GM18502 (cell line): ENCODE measurements at regions not wholly inside any gene's neighbourhood (a gene's known extent, or its start where the extent isn't known, plus 50 kb on each side); places are given as distances from the start of the nearest gene placed in this dataset.

Experiments used
- ATAC-seq: cut with Tn5 transposase; IDR thresholded peaks from one replicate; pipeline ENCODE4 v1.9.1; 2021; ENCODE audit warnings: mild to moderate bottlenecking; ENCODE audit not compliant: unreplicated experiment, poor library complexity

DNA sequence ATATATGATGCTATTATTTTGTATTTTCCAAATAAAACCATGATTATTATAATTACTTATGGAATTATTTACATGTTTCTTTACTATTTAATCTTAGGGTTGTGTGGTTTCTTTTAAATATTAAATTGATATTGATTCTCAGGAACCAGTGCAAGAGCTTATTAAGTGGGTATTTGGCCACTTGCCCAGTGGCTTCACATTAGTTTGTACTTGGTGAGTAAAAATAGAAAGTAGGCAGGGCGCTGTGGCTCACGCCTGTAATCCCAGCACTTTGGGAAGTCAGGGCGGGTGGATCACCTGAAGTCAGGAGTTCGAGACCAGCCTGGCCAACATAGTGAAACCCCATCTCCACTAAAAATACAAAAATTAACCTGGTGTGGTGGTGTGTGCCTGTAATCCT is 497.1 kb downstream of the PTPRC start:
- ATAC-seq, result no peak

DNA sequence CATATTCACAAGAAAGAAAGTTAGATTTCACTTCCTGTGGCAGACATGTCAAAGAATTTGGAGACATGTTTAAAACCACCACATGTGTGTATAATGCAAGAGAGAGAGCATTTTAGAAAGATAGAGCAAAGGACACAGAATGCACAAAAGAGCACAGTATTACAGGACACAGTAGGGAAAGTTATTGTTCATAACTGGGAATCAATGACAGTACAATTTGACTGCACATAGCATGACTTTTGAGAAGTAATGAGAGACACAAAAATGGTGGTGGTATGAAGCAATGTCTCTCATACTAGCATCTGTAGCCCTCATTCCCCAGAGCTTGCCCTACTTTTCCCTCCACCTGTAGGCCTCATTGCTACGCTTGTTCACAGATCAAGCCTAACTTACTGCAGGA is 499.2 kb downstream of the PTPRC start:
- no peak for ATAC-seq

DNA sequence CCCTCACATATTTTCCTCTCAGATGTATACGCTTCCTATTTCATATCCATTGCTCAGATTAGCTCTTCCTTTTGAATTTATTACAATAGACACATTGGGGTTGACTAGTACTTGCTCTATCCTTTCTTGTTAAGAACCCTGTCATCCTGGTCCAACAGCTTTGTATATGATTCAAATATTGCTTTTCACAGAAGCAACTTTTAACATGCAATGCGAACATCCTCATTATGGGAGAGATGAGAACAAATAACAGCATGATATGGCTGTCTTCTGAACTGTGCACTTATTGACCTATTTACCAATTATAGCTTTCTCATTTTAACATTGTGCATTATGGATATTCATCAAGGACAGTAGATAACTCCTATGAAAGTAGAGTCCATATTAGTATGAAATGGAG is 510.8 kb downstream of the PTPRC start:
- ATAC-seq, result no peak

DNA sequence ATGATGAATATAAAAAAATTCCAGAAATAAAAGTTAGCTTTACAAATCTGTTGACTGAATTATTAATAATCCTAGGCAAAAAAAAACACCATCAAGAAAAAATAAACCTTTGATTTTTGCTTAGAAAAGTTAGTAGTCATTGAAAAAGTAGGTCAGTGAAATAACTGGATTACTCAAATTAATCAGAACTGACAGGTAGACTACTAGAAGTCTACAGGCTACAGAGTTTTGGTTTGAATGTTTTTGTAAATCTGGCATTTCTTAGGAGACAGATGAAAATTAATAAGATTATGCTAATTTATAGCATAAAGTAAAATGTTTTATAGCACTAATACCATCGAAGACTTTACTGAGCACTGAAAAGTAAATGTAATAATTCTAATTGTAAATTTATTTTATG is 511.9 kb downstream of the PTPRC start:
- no peak for ATAC-seq

- peak; percentile 79 for ATAC-seq
Observed at GRCh38 chr1:199151634-199152425, 513.0 kb downstream of the PTPRC start.

DNA sequence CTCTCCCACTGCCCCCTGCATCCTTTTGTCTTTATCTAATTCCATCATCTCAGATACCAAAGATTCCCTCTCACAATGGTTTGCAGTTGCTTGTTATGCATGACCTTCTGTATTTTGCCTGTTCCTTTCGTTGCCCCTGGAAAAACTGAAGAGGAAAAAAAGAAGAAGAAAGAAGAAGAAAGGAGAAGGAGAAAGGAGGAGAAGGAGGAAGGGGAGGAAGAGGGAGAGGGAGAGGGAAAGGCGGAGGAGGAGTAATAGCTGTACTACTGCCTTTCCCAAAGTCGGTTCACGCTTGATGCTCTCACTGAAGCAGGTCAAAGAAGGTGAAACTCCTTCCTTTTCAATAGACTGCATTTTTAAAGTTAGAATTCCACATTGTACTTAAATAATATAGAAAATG is 513.8 kb downstream of the PTPRC start:
- no peak for ATAC-seq

DNA sequence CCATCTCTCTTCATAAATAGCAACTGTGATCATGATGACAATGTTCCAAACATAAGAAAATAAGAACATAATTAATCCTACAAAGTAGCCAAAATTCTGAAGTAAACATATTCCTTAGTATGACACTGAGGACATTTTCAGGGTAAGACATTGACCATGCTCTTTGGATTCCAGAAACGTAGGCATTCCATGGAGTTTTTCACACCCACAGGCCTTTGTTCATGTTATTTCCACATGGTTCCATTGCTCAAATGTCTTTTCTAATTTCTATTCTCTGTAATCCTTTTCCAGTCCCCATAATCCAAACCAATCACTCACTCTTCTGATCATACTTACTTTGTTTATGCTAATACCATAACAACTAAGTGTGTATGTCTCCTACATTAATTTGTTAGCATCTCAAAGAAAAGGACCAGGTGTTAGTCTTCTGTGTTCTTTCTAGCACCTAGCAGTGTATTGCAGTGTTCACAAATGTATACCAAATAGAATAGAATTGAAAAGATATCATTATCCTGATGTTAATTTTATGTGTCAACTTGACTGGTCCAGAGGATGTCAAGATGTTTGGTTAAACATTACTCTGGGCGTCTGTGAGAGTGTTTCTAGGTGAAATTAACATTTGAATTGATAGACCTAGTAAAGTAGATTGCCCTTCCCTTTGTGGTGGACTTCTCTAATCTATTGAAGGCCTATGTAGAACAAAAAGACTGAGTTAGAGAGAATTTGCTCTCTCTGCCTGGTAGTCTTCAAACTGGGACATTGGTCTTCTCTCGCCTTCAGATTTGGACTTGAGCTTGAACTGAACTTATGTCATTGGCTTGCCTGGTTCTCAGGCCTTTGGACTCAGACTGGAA is 516.6 kb downstream of the PTPRC start:
- ATAC-seq, result no peak

- ATAC-seq, result no peak
Observed at GRCh38 chr1:199157494-199157893, 518.7 kb downstream of the PTPRC start.

DNA sequence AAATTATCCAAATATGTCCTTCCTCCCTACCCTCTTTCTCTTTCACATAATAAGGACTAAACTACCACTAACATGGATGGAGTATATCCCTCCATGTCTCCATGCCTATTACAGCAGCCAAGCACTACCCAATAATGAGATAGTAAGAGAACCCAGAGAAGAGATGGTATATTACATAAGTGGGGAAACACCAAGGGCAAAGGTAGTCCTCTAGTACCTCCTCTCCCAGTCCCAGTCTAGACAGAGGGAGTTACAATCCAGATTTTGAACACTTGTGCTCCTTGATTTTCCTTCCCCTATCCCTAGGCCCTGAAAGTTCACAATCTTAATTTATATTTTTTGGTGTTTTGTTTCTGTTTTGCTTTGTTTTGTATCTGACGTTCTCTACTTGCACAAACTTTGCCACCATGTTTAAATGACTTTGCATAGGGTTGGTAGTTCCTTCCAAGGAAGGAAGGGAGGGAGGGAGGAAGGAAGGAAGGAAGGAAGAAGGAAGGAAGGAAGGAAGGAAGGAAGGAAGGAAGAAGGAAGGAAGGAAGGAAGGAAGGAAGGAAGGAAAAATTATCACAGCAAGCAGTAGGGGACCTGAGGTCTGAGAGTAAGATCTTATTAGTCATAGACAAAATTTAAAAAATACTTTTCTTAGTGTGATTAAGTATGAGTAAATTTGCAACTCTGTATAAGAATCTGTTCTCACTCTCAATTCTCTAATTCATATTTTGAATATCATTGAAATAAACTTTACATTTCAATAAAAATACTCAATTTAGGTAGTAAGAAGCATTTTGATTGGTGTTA is 521.9 kb downstream of the PTPRC start:
- no peak for ATAC-seq

GRCh38 chr1:199161319-199161680 is 522.5 kb downstream of the PTPRC start:
- ATAC-seq, result no peak

GRCh38 chr1:199161766-199162303 is 523.0 kb downstream of the PTPRC start:
- no peak for ATAC-seq

- no peak for ATAC-seq
Observed at GRCh38 chr1:199163267-199163666, 524.4 kb downstream of the PTPRC start.

GRCh38 chr1:199163670-199164069 is 524.8 kb downstream of the PTPRC start:
- no peak for ATAC-seq

GRCh38 chr1:199167460-199167859 is 528.6 kb downstream of the PTPRC start:
- no peak for ATAC-seq

- no peak for ATAC-seq
Observed at GRCh38 chr1:199168888-199169585, 530.2 kb downstream of the PTPRC start.

- no peak for ATAC-seq
Observed at GRCh38 chr1:199170711-199171110, 531.9 kb downstream of the PTPRC start.

DNA sequence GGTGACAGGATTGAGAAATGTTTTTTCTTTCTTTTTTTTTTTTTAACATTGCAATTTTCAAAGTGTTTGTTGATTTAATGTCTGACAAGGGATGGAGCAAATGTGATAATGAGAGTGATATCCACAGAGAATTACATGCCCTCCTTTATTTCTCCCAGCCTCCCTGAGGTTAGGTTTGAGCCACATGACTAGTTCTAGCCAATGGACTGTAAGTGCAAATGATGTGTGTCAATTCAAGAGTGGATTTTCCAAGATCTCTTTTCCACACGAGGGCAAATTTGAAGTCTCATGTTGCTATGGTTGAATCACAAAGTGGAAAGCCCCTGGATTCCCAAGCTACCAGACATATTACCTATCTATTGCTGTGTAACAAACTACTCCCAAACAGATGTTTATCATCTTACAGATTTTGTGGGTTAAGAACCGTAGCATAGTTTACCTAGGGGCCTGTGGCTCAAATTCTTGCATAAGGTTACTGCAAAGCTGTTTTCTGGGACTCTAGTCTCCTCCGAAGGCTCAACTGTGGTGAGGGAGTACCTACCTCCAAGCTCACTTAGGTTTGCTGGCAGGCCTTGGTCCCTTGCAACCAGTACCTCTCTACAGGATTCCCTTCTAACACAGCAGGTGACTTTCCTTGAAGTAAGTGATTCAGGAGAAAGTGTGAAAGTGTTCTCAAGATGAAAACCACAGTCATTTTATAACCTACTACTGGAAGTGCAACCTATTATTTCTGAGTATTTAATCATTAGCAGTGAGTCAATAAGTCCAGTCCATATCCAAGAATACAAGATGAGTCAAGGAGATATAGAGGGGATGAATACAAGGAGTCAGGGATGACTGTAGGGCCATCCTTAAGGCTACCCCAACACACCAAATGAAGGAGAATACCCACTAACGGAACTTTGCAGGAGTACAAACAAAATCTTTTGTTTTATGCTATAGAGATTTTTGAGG is 533.6 kb downstream of the PTPRC start:
- ATAC-seq, result peak; percentile 30

- peak; percentile 96 for ATAC-seq
Observed at GRCh38 chr1:199173356-199173755, 534.5 kb downstream of the PTPRC start.

DNA sequence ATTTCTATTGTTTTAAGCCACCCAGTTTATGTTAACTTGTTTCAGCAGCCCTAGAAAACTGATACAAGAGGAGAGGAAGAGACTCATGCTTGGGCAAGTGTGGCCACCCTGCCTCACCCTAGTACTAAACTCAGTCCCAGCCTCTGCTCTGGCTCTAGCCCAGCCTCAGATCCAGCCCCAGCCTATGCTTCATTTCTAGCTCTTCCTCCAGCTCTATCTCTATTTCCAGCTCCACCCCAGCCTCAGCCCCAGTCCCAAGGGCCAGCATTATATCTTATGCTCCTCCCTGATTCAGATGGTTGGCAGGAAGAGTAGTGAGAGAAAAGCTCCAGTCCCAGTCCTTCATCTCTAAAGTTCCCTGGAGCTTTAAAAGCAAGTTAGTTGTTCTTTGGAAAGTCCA is 535.5 kb downstream of the PTPRC start:
- ATAC-seq, result no peak
